Thyroid gland (tissue), 4 donors: ENCODE measurements at regions not wholly inside any gene's neighbourhood (a gene's known extent, or its start where the extent isn't known, plus 50 kb on each side); places are given as distances from the start of the nearest gene placed in this dataset.

Source experiments
- CTCF ChIP-seq, 6 experiments: fragments of 200-600 bp in 3 of 6; fragments of 450-650 bp in 3 of 6; sonication (generic) in 3 of 6; IDR thresholded peaks; one replicate each; pipeline ENCODE4 v1.5.1; 2016 to 2019; ENCODE audit warnings: antibody characterized with exemption in 6 of 6, mild to moderate bottlenecking in 2 of 6, inconsistent platforms in 1 of 6, moderate library complexity in 1 of 6
- POLR2A ChIP-seq, 2 donors: fragments of 450-650 bp; IDR thresholded peaks; one replicate each; pipeline ENCODE4 v1.6.1; 2017; ENCODE audit warnings: antibody characterized with exemption in 2 of 2, mild to moderate bottlenecking in 2 of 2, moderate library complexity in 1 of 2

- TF ChIP-seq POLR2A (IDR thresholded peaks at IDR 0.05) (no peak), CTCF (IDR thresholded peaks at IDR 0.05) (no peak)
Observed at GRCh38 chr3:66154444-66154861, 66.3 kb upstream of the SLC25A26 start.
